ENCODE measurements at regions not wholly inside any gene's neighbourhood (a gene's known extent, or its start where the extent isn't known, plus 50 kb on each side); places are given as distances from the start of the nearest gene placed in this dataset.

GRCh38 chr17:79465681-79466025, 145.2 kb downstream of the RBFOX3 start:
- no peak for DNase-seq (ENCODE audit: low read depth)
- no peak overlapping the region for H3K4me3 ChIP-seq (ENCODE audit: low read depth, low read length)
- TF ChIP-seq CTCF (IDR thresholded peaks at IDR 0.05; ENCODE audit: control insufficient read depth, extremely low read depth, insufficient read depth): no peak

- H3K4me3 ChIP-seq (ENCODE audit: low read depth, low read length): no peak overlapping the region
- no peak for TF ChIP-seq CTCF (IDR thresholded peaks at IDR 0.05; ENCODE audit: control insufficient read depth, extremely low read depth, insufficient read depth)
- DNase-seq (ENCODE audit: low read depth): no peak
Measured at GRCh38 chr17:79465011-79465680, 145.7 kb downstream of the RBFOX3 start.

- DNase-seq (ENCODE audit: low read depth): no peak
- H3K4me3 ChIP-seq (ENCODE audit: low read depth, low read length): no peak overlapping the region
- TF ChIP-seq CTCF (IDR thresholded peaks at IDR 0.05; ENCODE audit: control insufficient read depth, extremely low read depth, insufficient read depth): no peak
Measured at GRCh38 chr17:79464318-79465010, 146.4 kb downstream of the RBFOX3 start.

GRCh38 chr17:79463421-79464317, 147.2 kb downstream of the RBFOX3 start:
- DNase-seq (ENCODE audit: low read depth): no peak
- H3K4me3 ChIP-seq (ENCODE audit: low read depth, low read length): no peak overlapping the region
- TF ChIP-seq CTCF (IDR thresholded peaks at IDR 0.05; ENCODE audit: control insufficient read depth, extremely low read depth, insufficient read depth): no peak

GRCh38 chr17:79461041-79461440, 149.8 kb downstream of the RBFOX3 start:
- no peak for TF ChIP-seq CTCF (IDR thresholded peaks at IDR 0.05; ENCODE audit: control insufficient read depth, extremely low read depth, insufficient read depth)
- H3K4me3 ChIP-seq (ENCODE audit: low read depth, low read length): no peak overlapping the region
- no peak for DNase-seq (ENCODE audit: low read depth)

- no peak for DNase-seq (ENCODE audit: low read depth)
- no peak overlapping the region for H3K4me3 ChIP-seq (ENCODE audit: low read depth, low read length)
- TF ChIP-seq CTCF (IDR thresholded peaks at IDR 0.05; ENCODE audit: control insufficient read depth, extremely low read depth, insufficient read depth): no peak
Measured at GRCh38 chr17:79459846-79460245, 151.0 kb downstream of the RBFOX3 start.

Data from LNCaP clone FGC (cell line).